Posterior vena cava (tissue), 2 donors: ENCODE measurements at regions not wholly inside any gene's neighbourhood (a gene's known extent, or its start where the extent isn't known, plus 50 kb on each side); places are given as distances from the start of the nearest gene placed in this dataset.

Experiments
- DNase-seq: peaks from one replicate; pipeline ENCODE4 v3.0.0-alpha.2; 2020; ENCODE audit warnings: low spot score
- intact Hi-C, 2 donors: fragments of 100-400 bp; cut with DNase I; formaldehyde crosslinking; loops; one replicate each; pipeline versions ENCODE4 v1.14.1 to v1.14.2; 2022 to 2023
- donor health status: DM: yes; HTN: yes; CAD: no.
- donor health status: DM: yes; HTN: yes; CAD: no.

GRCh38 chr18:69291755-69292154, 108.9 kb upstream of the DOK6 start:
- intact Hi-C loops = no loop called here
- DNase-seq = no peak

DNA sequence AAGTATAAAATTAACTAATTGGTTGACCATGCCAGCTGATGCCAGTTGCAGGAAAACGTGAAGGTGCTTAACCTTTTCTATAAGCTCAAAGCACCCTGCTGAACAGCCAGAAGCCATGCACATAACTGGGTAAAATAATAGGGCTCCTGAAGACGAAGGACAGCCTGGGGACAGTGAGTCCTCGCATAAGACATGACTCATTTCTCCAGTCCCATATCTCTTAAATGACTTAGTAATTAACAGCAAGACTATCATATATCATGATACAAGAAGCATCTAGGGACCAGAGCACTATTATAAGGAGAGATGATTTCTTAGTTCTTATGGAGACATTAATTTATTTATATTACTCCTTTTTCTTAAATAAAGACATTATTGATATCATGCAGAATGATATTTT, 100.5 kb upstream of the DOK6 start:
- DNase-seq = no peak
- intact Hi-C loops = no loop called here

GRCh38 chr18:69308619-69309018, 92.1 kb upstream of the DOK6 start:
- intact Hi-C loops = no loop called here
- DNase-seq = no peak

DNA sequence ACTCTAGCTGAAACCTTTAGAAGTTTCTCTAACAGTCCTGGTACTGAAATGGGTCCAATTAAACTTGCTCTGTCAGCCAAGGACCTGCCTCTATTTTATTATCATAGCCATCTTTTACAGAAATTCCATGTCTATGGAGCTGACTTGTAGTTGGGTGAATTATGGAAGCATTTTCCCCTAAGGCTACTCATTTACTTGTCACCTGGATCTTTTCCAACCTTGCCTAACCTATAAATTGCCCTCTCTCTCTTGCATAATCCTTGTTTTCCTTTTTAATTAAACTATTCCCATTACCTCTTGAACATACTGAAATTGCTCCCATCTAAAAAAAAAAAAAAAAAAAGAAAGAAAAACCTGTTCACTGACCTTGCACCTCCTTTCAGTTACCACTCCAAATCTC, 74.6 kb upstream of the DOK6 start:
- DNase-seq = no peak
- intact Hi-C loops = no loop called here

DNA sequence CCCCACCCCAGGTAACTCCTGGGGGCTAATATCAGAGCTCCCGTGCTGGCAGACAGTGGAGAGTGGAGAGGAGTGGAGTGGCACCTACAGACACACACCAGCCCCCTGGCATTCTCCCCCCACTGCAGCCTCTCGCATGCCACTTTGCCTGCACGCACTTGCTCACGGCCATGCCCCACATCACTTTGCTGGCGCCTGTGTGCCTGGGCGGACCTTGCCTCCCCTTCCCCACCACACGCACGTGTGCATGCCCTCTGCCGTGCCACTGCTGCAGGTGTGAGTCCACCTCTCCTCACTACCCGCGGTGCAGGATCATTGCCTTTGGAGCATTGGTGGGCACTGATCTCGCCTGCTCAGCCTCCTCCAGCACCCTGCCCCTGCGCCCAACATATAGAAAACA, 72.6 kb upstream of the DOK6 start:
- DNase-seq = no peak
- intact Hi-C loops = no loop called here

DNA sequence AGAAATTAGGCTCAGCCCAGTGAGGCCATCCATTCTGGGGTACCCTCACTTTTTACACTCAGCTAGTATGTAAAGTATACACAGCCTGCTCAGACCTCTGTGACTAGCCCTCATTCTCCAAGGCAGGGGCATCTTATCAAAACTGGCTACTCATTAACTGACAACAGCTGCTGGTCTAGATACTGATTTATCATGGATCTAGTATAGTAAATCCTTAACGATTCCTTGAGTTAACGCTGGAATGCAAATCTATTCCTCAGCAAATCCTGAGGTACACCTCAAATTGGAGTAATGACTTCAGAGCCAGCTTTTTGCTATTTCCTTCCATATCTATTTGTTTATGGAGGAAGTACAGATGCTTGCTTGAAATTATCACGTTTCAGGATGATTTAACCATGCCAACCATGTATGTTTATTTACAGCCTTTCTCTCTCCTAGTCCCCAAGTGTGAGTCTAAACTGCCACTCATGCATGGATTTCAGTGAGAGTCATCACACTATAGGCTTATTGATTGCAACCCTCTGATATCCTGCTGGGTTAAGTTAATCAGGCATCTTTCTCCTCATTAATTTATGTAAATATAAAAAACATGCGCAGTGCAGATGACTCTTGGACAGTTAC, 70.2 kb upstream of the DOK6 start:
- DNase-seq = no peak
- intact Hi-C loops = loop anchor here in 1 of 2 donors (10.0 kb wide), 1 partner anchor 716 kb away; no protein-coding TSS in a partner anchor

GRCh38 chr18:69349912-69350597, 50.6 kb upstream of the DOK6 start:
- intact Hi-C loops = loop anchor here in 1 of 2 donors (2.0 kb wide), 1 partner anchor 31 kb away; no protein-coding TSS in a partner anchor
- no peak for DNase-seq
